IMR-90 (cell line): ENCODE measurements at regions not wholly inside any gene's neighbourhood (a gene's known extent, or its start where the extent isn't known, plus 50 kb on each side); places are given as distances from the start of the nearest gene placed in this dataset.

ENCODE experiments used
- ATAC-seq: fragments of 200-7000 bp; cut with Tn5 transposase; 2 replicates; pipeline ENCODE4 v1.9.1; 2020; ENCODE audit warnings: low read depth, mild to moderate bottlenecking, moderate library complexity
- BruUV-seq: library from RNA; stranded (reverse); fragments of 400-500 nt; replicated peaks from 2 replicates; lab custom pipeline; 2021; lab: Mats Ljungman, UMichigan
- CTCF ChIA-PET: fragments of 300-600 bp; formaldehyde crosslinking; extraction: SDS; loops from one replicate; lab custom pipeline; 2021; ENCODE audit warnings: antibody characterized with exemption; lab: Yijun Ruan, JAX
- POLR2A ChIA-PET: fragments of 300-600 bp; sonication (Branson Sonifier 250); formaldehyde crosslinking; loops from one replicate; lab custom pipeline; 2022; ENCODE audit warnings: antibody characterized with exemption; ENCODE audit not compliant: unreplicated experiment; lab: Charles Lee
- DNase-seq: peaks from one replicate; pipeline ENCODE4 v3.0.0; 2013
- H2AFZ ChIP-seq: replicated peaks from 2 replicates; pipeline ENCODE3; 2013; ENCODE audit warnings: low read length, mild to moderate bottlenecking; ENCODE audit not compliant: poor library complexity
- H2AK5ac ChIP-seq: 2 replicates; pipeline ENCODE4 v1.6.1; 2013; ENCODE audit warnings: low read depth, low read length, inconsistent platforms
- H2AK9ac ChIP-seq: replicated peaks from 2 replicates; pipeline ENCODE3; 2013; ENCODE audit warnings: mild to moderate bottlenecking, low read depth, low read length, moderate library complexity; ENCODE audit not compliant: poor library complexity
- H2BK120ac ChIP-seq: 2 replicates; pipeline ENCODE4 v1.6.1; 2013; ENCODE audit warnings: low read depth, low read length, inconsistent platforms
- H2BK15ac ChIP-seq: 3 replicates; pipeline ENCODE4 v1.6.1; 2013; ENCODE audit warnings: low read depth, low read length, inconsistent platforms
- H2BK20ac ChIP-seq: 2 replicates; pipeline ENCODE4 v1.6.1; 2013; ENCODE audit warnings: low read depth, mild to moderate bottlenecking, inconsistent platforms, low read length, moderate library complexity
- H2BK5ac ChIP-seq: 2 replicates; pipeline ENCODE4 v1.6.1; 2013; ENCODE audit warnings: mild to moderate bottlenecking, low read depth, low read length, inconsistent platforms; ENCODE audit not compliant: poor library complexity, severe bottlenecking
- H3K14ac ChIP-seq: replicated peaks from 2 replicates; pipeline ENCODE4 v1.6.1; 2013; ENCODE audit warnings: low read depth, low read length, inconsistent platforms
- H3K18ac ChIP-seq: 2 replicates; pipeline ENCODE4 v1.6.1; 2013; ENCODE audit warnings: low read depth, low read length, control low read depth
- H3K23ac ChIP-seq: 2 replicates; pipeline ENCODE4 v1.6.1; 2013; ENCODE audit warnings: low read depth, low read length, inconsistent platforms
- H3K27ac ChIP-seq: 2 replicates; pipeline ENCODE4 v1.5.1; 2013; ENCODE audit warnings: mild to moderate bottlenecking, control low read depth, low read length; ENCODE audit not compliant: insufficient read depth
- H3K27me3 ChIP-seq: 2 replicates; pipeline ENCODE4 v1.6.1; 2013; ENCODE audit warnings: low read length; ENCODE audit not compliant: control insufficient read depth, insufficient read depth
- H3K36me3 ChIP-seq: 2 replicates; pipeline ENCODE4 v1.6.1; 2013; ENCODE audit warnings: low read length, mixed read lengths; ENCODE audit not compliant: control insufficient read depth, insufficient read depth
- H3K4ac ChIP-seq: 2 replicates; pipeline ENCODE4 v1.6.1; 2013; ENCODE audit warnings: low read depth, low read length, inconsistent platforms
- H3K4me1 ChIP-seq: 2 replicates; pipeline ENCODE4 v1.6.1; 2013; ENCODE audit warnings: low read length, mixed read lengths; ENCODE audit not compliant: control insufficient read depth, insufficient read depth
- H3K4me2 ChIP-seq: 2 replicates; pipeline ENCODE4 v1.6.1; 2013; ENCODE audit warnings: low read depth, mild to moderate bottlenecking, control low read depth, low read length, moderate library complexity
- H3K4me3 ChIP-seq: 2 replicates; pipeline ENCODE4 v1.5.1; 2013; ENCODE audit warnings: low read depth, mild to moderate bottlenecking, control low read depth, low read length, moderate library complexity; ENCODE audit not compliant: insufficient read depth
- H3K56ac ChIP-seq: 2 replicates; pipeline ENCODE4 v1.6.1; 2013; ENCODE audit warnings: low read length, inconsistent platforms; ENCODE audit not compliant: insufficient read depth; ENCODE audit errors: extremely low read depth
- H3K79me1 ChIP-seq, 2 experiments: 2 replicates each; pipeline ENCODE4 v1.6.1; 2013; ENCODE audit warnings: low read length in 2 of 2, inconsistent platforms in 1 of 2, low read depth in 1 of 2
- H3K9ac ChIP-seq: 2 replicates; pipeline ENCODE4 v1.6.1; 2013; ENCODE audit warnings: low read depth, low read length, control low read depth
- H3K9me1 ChIP-seq: 2 replicates; pipeline ENCODE4 v1.6.1; 2013; ENCODE audit warnings: low read length, inconsistent platforms; ENCODE audit not compliant: insufficient read depth
- H3K9me3 ChIP-seq: 2 replicates; pipeline ENCODE4 v1.6.1; 2013; ENCODE audit warnings: low read length; ENCODE audit not compliant: control insufficient read depth, insufficient read depth
- H4K20me1 ChIP-seq: 2 replicates; pipeline ENCODE4 v1.6.1; 2013; ENCODE audit warnings: low read length, inconsistent platforms; ENCODE audit not compliant: insufficient read depth
- H4K5ac ChIP-seq: 2 replicates; pipeline ENCODE4 v1.6.1; 2013; ENCODE audit warnings: mild to moderate bottlenecking, low read depth, low read length, control low read depth
- H4K8ac ChIP-seq, 2 experiments: 2 replicates each; pipeline ENCODE4 v1.6.1; 2013; ENCODE audit warnings: low read depth in 2 of 2, low read length in 2 of 2, control low read depth in 1 of 2, inconsistent platforms in 1 of 2
- H4K91ac ChIP-seq: 2 replicates; pipeline ENCODE4 v1.6.1; 2013; ENCODE audit warnings: low read depth, low read length, inconsistent platforms; ENCODE audit not compliant: insufficient read depth
- BHLHE40 ChIP-seq: fragments of 150-350 bp; IDR thresholded peaks from 2 replicates; pipeline ENCODE4 v1.6.1; 2016; ENCODE audit warnings: mild to moderate bottlenecking, low read depth, low read length
- CEBPB ChIP-seq: IDR thresholded peaks from 2 replicates; pipeline ENCODE4 v1.6.1; 2012; ENCODE audit warnings: low read depth, low read length, improper control_type of control experiment
- MAZ ChIP-seq: IDR thresholded peaks from 2 replicates; pipeline ENCODE4 v1.6.1; 2012; ENCODE audit warnings: low read depth, mild to moderate bottlenecking, low read length, improper control_type of control experiment, moderate library complexity, borderline replicate concordance
- RFX5 ChIP-seq: IDR thresholded peaks from 2 replicates; pipeline ENCODE4 v1.8.0; 2012; ENCODE audit warnings: low read depth, mild to moderate bottlenecking, low read length, moderate library complexity
- WGBS, 2 experiments: methylation state at CpG; one replicate each; pipeline versions ENCODE4 v1.1.5 to v1.1.7; 2013; ENCODE audit warnings: missing lambda C conversion rate in 2 of 2; ENCODE audit not compliant: insufficient read length in 1 of 2; ENCODE audit errors: extremely low coverage in 2 of 2; 5-methylcytosine and 5-hydroxymethylcytosine counted together
- dilution Hi-C: fragments of 300-500 bp; cut with HindIII; formaldehyde crosslinking; loops from one replicate; pipeline ENCODE4 v1.14.3; 2018; ENCODE audit warnings: low sequenced_read_pairs; ENCODE audit not compliant: unreplicated experiment
- in situ Hi-C: fragments of 300-500 bp; cut with MboI; formaldehyde crosslinking; loops from 3 replicates; pipeline ENCODE4 v1.14.3; 2019; ENCODE audit warnings: low sequenced_read_pairs, inconsistent platforms, mixed read lengths
- intact Hi-C: fragments of 100-400 bp; cut with micrococcal nuclease; formaldehyde crosslinking; loops from 2 replicates; pipeline ENCODE4 v1.10.0; 2022
- TF ChIP-seq, protein P1 (sequence below): conservative IDR thresholded peaks from 2 replicates; pipeline ENCODE4 v1.5.1; 2012; ENCODE audit warnings: mild to moderate bottlenecking, low read depth, low read length, improper control_type of control experiment

DNA sequence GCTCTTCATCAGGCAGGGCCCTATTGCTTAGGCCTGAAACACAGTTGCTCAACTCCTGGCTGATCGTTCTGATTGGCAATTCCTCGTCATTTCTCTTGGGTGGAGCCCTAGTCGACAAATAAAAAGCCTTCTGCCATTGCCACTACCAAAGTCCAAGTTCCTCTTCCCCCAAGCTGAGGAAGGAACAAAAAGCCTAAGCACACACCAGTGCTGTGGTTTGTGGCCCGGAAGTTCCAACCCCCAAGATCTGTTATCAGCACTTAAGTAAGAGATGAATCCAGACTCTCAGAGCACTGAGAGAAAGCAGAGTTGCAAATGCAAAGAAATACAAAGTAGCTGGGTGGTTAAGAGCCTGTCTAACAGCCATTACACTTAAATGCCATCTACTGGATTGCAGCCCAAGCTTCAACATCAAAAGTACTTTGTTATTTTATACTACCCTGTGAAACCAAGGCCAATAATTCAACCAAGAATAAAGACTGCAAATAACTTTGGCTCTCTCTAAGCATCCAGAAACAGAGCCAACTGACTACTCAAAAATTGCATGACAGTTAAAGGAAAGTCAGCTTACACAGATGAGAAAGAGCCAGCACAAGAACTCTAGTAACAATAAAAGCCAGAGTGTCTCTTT lies 1024.0 kb downstream of the GRIK2 start:
- H3K4me1 ChIP-seq, result no peaks in the 10 kb centered on the region
- no peak overlapping the region for H3K56ac ChIP-seq
- DNase-seq (no peak), ATAC-seq (no peak)
- in situ Hi-C loops (no loop called here), dilution Hi-C loops (no loop called here), intact Hi-C loops (no loop called here)
- H3K9me1 ChIP-seq, result no peaks in the 10 kb centered on the region
- no peak overlapping the region for H2AFZ ChIP-seq
- H3K27ac ChIP-seq, result no peak overlapping the region
- H4K8ac ChIP-seq, result no peak overlapping the region
- H3K79me1 ChIP-seq, result no peaks in the 10 kb centered on the region
- no peak overlapping the region for H3K4me2 ChIP-seq
- no peak overlapping the region for H4K5ac ChIP-seq
- H2BK5ac ChIP-seq, result no peak overlapping the region
- TF ChIP-seq BHLHE40 (no peak), MAZ (no peak), RFX5 (no peak), CEBPB (no peak)
- TF ChIP-seq, protein P1, sequence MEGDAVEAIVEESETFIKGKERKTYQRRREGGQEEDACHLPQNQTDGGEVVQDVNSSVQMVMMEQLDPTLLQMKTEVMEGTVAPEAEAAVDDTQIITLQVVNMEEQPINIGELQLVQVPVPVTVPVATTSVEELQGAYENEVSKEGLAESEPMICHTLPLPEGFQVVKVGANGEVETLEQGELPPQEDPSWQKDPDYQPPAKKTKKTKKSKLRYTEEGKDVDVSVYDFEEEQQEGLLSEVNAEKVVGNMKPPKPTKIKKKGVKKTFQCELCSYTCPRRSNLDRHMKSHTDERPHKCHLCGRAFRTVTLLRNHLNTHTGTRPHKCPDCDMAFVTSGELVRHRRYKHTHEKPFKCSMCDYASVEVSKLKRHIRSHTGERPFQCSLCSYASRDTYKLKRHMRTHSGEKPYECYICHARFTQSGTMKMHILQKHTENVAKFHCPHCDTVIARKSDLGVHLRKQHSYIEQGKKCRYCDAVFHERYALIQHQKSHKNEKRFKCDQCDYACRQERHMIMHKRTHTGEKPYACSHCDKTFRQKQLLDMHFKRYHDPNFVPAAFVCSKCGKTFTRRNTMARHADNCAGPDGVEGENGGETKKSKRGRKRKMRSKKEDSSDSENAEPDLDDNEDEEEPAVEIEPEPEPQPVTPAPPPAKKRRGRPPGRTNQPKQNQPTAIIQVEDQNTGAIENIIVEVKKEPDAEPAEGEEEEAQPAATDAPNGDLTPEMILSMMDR, result no peak
- no peak overlapping the region for H3K4ac ChIP-seq
- H2BK15ac ChIP-seq, result no peak overlapping the region
- no peak overlapping the region for H2BK20ac ChIP-seq
- H3K9me3 ChIP-seq, result peaks cover 4% of the 10 kb centered on the region
- H3K23ac ChIP-seq, result no peak overlapping the region
- H3K9ac ChIP-seq, result no peak overlapping the region
- H2AK5ac ChIP-seq, result no peak overlapping the region
- ChIA-PET CTCF (no interaction called here), POLR2A (no interaction called here)
- no TSS peak for BruUV-seq
- H3K18ac ChIP-seq, result no peak overlapping the region
- H3K27me3 ChIP-seq, result no peaks in the 10 kb centered on the region
- no peak overlapping the region for H3K14ac ChIP-seq
- H3K4me3 ChIP-seq, result no peak overlapping the region
- no peaks in the 10 kb centered on the region for H4K20me1 ChIP-seq
- H4K91ac ChIP-seq, result no peak overlapping the region
- no peaks in the 10 kb centered on the region for H3K36me3 ChIP-seq
- H2AK9ac ChIP-seq, result no peak overlapping the region
- no peak overlapping the region for H2BK120ac ChIP-seq
- no CpG with 5 or more reads among the region's 4 CpGs for WGBS, 2 experiments
